Stomach (tissue), 8 donors: ENCODE measurements at regions not wholly inside any gene's neighbourhood (a gene's known extent, or its start where the extent isn't known, plus 50 kb on each side); places are given as distances from the start of the nearest gene placed in this dataset.

Experiments
- DNase-seq, 2 donors: peaks; one replicate each; pipeline versions ENCODE4 v3.0.0 to v3.0.0-alpha.2; 2013 to 2019
- H3K27ac ChIP-seq, 5 donors: fragments of 200-600 bp in 4 of 5; sonication (generic) in 4 of 5; one replicate each; pipeline ENCODE4 v1.5.1; 2013 to 2019; ENCODE audit warnings: mild to moderate bottlenecking in 1 of 5, moderate library complexity in 1 of 5
- H3K27me3 ChIP-seq, 3 donors: fragments of 200-600 bp; sonication (generic); one replicate each; pipeline ENCODE4 v1.5.1; 2017 to 2019; ENCODE audit warnings: mixed run types in 1 of 3
- H3K36me3 ChIP-seq, 4 donors: fragments of 200-600 bp; sonication (generic); 1 replicate in 3 of 4; 2 replicates in 1 of 4; pipeline ENCODE4 v1.5.1; 2016 to 2019
- H3K4me1 ChIP-seq, 4 donors: fragments of 200-600 bp; sonication (generic); one replicate each; pipeline ENCODE4 v1.5.1; 2016 to 2019
- H3K4me3 ChIP-seq, 4 donors: fragments of 200-600 bp; sonication (generic) in 3 of 4; one replicate each; pipeline ENCODE4 v1.5.1; 2016 to 2019; ENCODE audit warnings: mild to moderate bottlenecking in 1 of 4
- H3K9me3 ChIP-seq, 4 donors: fragments of 200-600 bp; sonication (generic); one replicate each; pipeline ENCODE4 v1.5.1; 2016 to 2019
- EP300 ChIP-seq: sonication (generic); formaldehyde crosslinking; IDR thresholded peaks from one replicate; pipeline ENCODE4 v1.6.1; 2017; ENCODE audit warnings: antibody characterized with exemption
- POLR2A ChIP-seq, 4 donors: fragments of 450-650 bp; IDR thresholded peaks; one replicate each; pipeline ENCODE4 v1.6.1; 2016; ENCODE audit warnings: antibody characterized with exemption in 4 of 4, control low read depth in 2 of 4, mild to moderate bottlenecking in 1 of 4, moderate library complexity in 1 of 4
- POLR2AphosphoS5 ChIP-seq, 3 donors: sonication (generic); formaldehyde crosslinking; IDR thresholded peaks; one replicate each; pipeline ENCODE4 v1.6.1; 2016; ENCODE audit warnings: antibody characterized with exemption in 3 of 3
- WGBS, 5 donors: extraction: QIAGEN DNeasy Blood & Tissue Kit in 3 of 5; methylation state at CpG; one replicate each; pipeline versions ENCODE4 v1.1.5 to v1.1.7; 2013 to 2018; 5-methylcytosine and 5-hydroxymethylcytosine counted together
- intact Hi-C: fragments of 100-400 bp; cut with DNase I; formaldehyde crosslinking; loops from one replicate; pipeline ENCODE4 v1.15.1; 2023; ENCODE audit warnings: low total_unique reads
- TF ChIP-seq, protein P1 (sequence below), 7 experiments: fragments of 450-650 bp in 4 of 7; fragments of 200-600 bp in 3 of 7; sonication (generic) in 3 of 7; IDR thresholded peaks; one replicate each; pipeline ENCODE4 v1.5.1; 2016 to 2019; ENCODE audit warnings: antibody characterized with exemption in 7 of 7, control low read depth in 2 of 7, mild to moderate bottlenecking in 1 of 7
- donor health status: healthy with polysubstance abuse.
- donor health status: Bipolar disorder and iron deficiency.
- donor health status: healthy.

DNA sequence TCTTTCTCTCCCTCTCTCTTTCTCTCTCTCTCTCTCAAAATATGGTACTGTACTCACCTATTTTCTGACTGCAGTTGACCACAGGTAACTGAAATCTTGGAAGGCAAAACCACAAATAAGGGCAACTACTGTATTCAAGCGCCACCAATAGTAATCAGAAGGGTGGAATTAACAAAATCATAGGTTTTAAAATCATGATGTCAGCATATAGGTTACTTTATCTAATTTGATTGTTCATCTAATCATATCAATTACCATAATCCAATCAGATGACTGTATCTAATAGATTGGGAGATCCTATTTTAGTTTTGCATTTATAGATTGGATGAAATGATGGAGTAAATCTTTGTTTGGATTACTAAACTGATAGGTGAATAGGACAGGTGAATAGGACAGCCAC lies 155.8 kb upstream of the KITLG start:
- WGBS, 5 donors = 47 to 97% (median 95%) methylated on average over 1 of the region's 1 CpG
- intact Hi-C loops = no loop called here
- H3K27ac ChIP-seq = no peak overlapping the region
- no peak overlapping the region for H3K4me3 ChIP-seq
- H3K4me1 ChIP-seq = peaks cover 0 to 11% (median 0%) of the 10 kb centered on the region in 4 donors
- no peaks in the 10 kb centered on the region for H3K36me3 ChIP-seq
- no peak for DNase-seq
- TF ChIP-seq EP300 (no peak), POLR2AphosphoS5 (IDR thresholded peaks at IDR 0.05) (no peak), POLR2A (IDR thresholded peaks at IDR 0.05) (no peak)
- TF ChIP-seq, protein P1, sequence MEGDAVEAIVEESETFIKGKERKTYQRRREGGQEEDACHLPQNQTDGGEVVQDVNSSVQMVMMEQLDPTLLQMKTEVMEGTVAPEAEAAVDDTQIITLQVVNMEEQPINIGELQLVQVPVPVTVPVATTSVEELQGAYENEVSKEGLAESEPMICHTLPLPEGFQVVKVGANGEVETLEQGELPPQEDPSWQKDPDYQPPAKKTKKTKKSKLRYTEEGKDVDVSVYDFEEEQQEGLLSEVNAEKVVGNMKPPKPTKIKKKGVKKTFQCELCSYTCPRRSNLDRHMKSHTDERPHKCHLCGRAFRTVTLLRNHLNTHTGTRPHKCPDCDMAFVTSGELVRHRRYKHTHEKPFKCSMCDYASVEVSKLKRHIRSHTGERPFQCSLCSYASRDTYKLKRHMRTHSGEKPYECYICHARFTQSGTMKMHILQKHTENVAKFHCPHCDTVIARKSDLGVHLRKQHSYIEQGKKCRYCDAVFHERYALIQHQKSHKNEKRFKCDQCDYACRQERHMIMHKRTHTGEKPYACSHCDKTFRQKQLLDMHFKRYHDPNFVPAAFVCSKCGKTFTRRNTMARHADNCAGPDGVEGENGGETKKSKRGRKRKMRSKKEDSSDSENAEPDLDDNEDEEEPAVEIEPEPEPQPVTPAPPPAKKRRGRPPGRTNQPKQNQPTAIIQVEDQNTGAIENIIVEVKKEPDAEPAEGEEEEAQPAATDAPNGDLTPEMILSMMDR (IDR thresholded peaks at IDR 0.05) = no peak
- no peaks in the 10 kb centered on the region for H3K27me3 ChIP-seq
- H3K9me3 ChIP-seq = no peaks in the 10 kb centered on the region

DNA sequence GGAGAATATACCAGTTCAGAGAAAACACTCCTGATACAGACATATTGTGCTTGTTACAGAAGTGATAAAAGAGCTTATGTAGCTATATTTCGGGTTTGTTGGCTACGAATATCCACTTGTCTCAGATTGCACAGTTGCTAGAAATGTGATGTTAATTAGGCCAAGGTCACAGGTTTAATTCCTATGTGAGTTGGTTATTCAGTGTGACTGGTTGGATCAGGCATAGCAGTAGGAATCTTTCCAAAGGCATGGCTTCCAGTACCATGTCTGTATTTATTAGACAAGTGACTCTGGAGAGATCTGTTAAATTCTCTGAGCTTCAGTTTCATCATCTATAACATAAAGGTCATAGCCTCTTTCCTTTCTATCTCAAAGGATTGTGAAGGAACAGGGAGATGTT lies 152.7 kb upstream of the KITLG start:
- no peaks in the 10 kb centered on the region for H3K4me1 ChIP-seq
- H3K27me3 ChIP-seq = no peaks in the 10 kb centered on the region
- H3K36me3 ChIP-seq = no peaks in the 10 kb centered on the region
- TF ChIP-seq, protein P1 (IDR thresholded peaks at IDR 0.05) = no peak
- TF ChIP-seq POLR2AphosphoS5 (IDR thresholded peaks at IDR 0.05) = no peak
- no peak for TF ChIP-seq POLR2A (IDR thresholded peaks at IDR 0.05)
- no peak for TF ChIP-seq EP300
- intact Hi-C loops = no loop called here
- no peak overlapping the region for H3K27ac ChIP-seq
- 35 to 79% (median 44%) methylated on average over 2 of the region's 2 CpGs for WGBS, 5 donors
- no peak overlapping the region for H3K4me3 ChIP-seq
- no peak for DNase-seq
- H3K9me3 ChIP-seq = no peaks in the 10 kb centered on the region

- H3K4me1 ChIP-seq = peaks cover 0 to 19% (median 7%) of the 10 kb centered on the region in 4 donors
- DNase-seq = no peak
- no peaks in the 10 kb centered on the region for H3K36me3 ChIP-seq
- H3K9me3 ChIP-seq = no peaks in the 10 kb centered on the region
- intact Hi-C loops = no loop called here
- H3K4me3 ChIP-seq = no peak overlapping the region
- no peak overlapping the region for H3K27ac ChIP-seq
- H3K27me3 ChIP-seq = no peaks in the 10 kb centered on the region
- no peak for TF ChIP-seq EP300
Measured at GRCh38 chr12:88729196-88729595, 148.9 kb upstream of the KITLG start.

DNA sequence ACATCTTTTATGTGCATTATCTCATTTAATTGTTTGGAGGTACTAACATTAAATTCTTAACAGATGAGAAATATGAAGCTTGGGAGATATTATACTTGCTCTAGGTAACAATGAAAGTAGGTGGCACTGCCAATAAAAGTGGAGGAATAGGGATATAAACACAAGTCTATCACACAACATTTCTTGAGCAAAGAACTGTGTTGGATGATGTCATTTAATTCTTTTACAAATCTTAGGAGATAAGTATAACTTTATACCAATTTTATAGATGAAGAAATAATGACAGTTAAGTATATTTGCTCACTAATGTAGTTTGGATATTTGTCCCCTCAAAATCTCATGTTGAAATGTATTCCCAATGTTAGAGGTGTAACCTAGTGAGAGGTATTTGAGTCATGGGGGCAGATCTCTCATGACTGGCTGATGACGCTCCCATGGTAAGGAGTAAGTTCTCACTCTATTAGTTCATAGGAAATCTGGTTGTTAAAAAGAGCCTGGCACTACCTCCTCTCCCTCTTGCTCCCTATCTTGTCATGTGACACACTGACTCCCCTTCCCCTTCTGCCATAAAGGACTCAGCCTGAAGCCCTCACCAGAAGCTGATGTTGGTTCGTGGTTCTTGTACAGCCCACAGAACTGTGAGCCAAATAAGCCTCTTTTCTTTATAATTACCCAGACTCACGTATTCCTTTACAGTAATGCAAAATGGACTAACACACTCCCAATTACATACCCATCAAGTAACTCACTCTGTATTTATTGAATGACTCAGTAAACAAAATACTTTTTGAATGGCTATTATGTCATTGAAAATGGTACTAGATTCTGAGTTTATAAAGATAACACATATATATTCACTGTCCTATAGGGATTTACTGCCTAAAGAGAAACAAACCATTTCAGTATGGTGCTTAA lies 146.8 kb upstream of the KITLG start:
- WGBS, 5 donors = 77 to 92% (median 89%) methylated on average over 3 of the region's 3 CpGs
- Histone ChIP-seq H3K9me3 (no peaks in the 10 kb centered on the region), H3K27ac (no peak overlapping the region), H3K4me1 (peaks cover 0 to 26% (median 7%) of the 10 kb centered on the region in 4 donors), H3K36me3 (no peaks in the 10 kb centered on the region), H3K27me3 (no peaks in the 10 kb centered on the region), H3K4me3 (no peak overlapping the region)
- TF ChIP-seq POLR2A (IDR thresholded peaks at IDR 0.05) = no peak
- TF ChIP-seq EP300 = no peak
- TF ChIP-seq POLR2AphosphoS5 (IDR thresholded peaks at IDR 0.05) = no peak
- TF ChIP-seq, protein P1 (IDR thresholded peaks at IDR 0.05) = no peak
- intact Hi-C loops = no loop called here
- DNase-seq = no peak

- TF ChIP-seq EP300 = no peak
- no peak for TF ChIP-seq POLR2AphosphoS5 (IDR thresholded peaks at IDR 0.05)
- TF ChIP-seq, protein P1 (IDR thresholded peaks at IDR 0.05) = no peak
- TF ChIP-seq POLR2A (IDR thresholded peaks at IDR 0.05) = no peak
- DNase-seq = no peak
- H3K27me3 ChIP-seq = no peaks in the 10 kb centered on the region
- no peaks in the 10 kb centered on the region for H3K9me3 ChIP-seq
- H3K36me3 ChIP-seq = no peaks in the 10 kb centered on the region
- peaks cover 0 to 26% (median 11%) of the 10 kb centered on the region in 4 donors for H3K4me1 ChIP-seq
- intact Hi-C loops = no loop called here
- peak overlapping the region in 4 of 5 donors; percentile 16 to 55 (median 33) for H3K27ac ChIP-seq
- no peak overlapping the region for H3K4me3 ChIP-seq
- WGBS, 5 donors = 24 to 62% (median 31%) methylated on average over 1 of the region's 1 CpG
Measured at GRCh38 chr12:88725592-88726143, 145.4 kb upstream of the KITLG start.
